Dermis microvascular lymphatic vessel endothelial cell (primary cell): ENCODE measurements at regions not wholly inside any gene's neighbourhood (a gene's known extent, or its start where the extent isn't known, plus 50 kb on each side); places are given as distances from the start of the nearest gene placed in this dataset.

Experiments used
- DNase-seq, 2 donors: peaks; one replicate each; pipeline versions ENCODE4 v3.0.0 to v3.0.0-alpha.2; 2010; ENCODE audit warnings: low read depth in 2 of 2

DNA sequence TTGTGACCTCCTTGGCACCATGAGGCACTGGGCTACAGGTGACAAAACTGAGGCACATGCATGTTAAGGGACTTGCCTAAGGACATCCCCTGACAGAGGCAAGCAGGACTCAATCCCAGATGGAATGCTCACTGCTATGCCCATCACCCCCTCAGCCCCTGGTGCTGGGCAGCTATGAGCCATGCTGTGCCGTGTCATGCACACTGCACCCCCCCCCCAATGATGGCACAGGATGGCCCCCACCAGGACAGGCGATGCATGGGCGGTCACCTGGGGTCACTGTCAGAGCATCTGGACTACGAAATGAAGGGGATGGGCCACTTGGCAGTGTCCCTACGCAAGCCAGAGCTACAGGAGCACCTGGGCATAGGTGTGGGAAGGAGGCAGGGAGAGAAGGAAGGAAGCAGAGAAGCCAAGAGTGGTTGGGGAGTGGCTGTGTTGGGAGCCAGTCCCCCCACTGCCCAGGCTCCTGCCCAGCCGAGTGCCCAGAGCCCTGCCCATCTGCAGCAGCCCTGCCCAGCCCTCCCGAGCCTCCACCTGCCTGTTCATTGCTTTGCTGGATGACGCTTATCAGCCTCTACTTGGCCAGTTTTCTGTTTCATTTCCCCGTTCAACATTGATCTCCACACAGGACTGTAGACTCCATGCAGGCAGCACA lies 84.9 kb upstream of the DIO3 start:
- DNase-seq = no peak

GRCh38 chr14:101476916-101477553 lies 84.3 kb upstream of the DIO3 start:
- DNase-seq = no peak

DNA sequence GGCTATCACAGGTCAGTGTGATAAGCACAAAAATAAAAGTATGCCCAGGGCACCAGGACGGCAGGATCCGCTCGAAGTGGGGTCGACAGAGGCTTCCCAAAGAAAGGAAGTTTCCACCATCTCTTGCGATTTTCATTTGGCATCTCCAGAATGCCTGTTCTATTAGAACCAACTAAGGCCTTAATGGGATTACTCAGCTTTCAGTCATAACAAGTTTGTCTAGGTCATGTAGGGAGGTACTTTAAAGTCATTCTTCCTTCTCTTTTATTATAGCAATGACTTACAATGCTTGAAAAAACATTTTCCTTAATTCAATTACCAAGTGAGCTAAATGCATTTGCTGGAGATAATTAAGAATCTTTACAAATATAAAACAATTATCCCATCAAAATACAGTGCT lies 83.6 kb upstream of the DIO3 start:
- DNase-seq = no peak

GRCh38 chr14:101478096-101478495 lies 83.2 kb upstream of the DIO3 start:
- no peak for DNase-seq

- no peak for DNase-seq
Measured at GRCh38 chr14:101478796-101479410, 82.4 kb upstream of the DIO3 start.

DNA sequence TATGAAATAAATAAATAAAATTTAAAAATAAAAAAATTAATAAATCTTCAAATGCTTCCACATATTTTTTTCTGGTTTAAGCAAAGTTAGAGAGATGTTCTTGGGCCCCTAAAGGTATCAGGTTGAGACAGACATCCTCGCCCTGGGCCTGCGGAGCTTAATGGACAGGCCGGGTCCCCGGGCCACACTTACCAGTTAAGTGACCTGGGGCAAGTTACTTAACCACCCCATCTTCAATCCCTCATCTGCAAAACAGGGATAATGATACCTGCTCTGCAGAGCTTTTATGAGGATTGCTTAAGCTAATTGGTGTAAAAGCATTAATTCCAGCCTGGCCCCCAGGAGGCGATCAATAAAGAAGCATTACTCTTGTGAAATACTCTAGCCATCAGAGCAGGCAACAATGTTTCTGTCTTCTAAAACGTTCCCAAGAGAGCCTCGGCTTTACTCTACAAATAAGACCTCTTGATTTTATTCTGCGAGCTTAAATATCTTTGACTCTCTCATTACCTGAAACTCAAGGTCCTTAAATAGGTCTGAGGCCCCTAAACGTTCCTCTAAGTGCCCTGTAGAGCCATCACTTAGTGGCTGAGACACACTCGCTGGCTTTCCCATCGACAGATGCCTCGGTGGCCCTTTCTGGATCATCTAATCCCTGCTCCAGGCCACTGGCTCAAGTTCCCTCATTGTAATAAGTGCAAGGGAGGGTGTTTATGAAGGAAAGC lies 81.1 kb upstream of the DIO3 start:
- no peak for DNase-seq

DNA sequence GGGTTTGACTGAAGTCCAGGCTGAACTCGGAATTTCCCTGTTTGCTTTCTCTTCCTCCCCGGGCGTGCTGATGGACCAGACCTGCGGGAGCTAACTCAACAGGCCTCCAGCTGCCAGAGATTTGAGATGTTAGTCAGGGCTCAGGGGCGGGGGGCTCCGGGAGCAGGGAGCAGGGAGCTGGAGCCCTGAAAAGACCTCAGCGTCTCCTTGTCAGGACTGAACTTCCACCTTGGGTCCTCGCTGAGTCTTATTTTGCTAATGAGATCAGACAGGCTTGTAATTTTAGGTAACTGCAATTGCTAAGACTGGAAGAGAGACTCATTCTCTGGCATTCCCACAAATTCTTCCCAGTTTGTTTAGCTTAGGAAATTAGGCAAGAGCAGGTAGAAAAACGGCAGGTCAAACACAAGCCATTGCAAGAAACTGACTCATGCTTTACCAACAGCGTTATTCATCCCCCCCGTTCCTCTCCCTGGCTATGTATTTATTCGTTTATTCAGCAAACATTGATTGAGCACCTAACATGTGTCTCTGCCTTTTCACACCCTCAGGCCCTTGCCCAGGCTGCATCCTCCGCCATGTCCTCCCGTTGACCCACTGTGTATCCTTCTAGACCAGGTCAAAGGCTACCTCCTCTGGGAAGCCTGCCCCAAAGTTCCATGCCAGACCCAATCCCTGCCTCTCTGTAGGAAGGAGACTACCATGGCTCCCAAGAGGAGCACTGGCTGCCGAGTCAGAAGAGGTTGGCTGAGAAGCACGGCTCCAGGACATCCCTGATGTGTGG lies 80.4 kb upstream of the DIO3 start:
- no peak for DNase-seq

DNA sequence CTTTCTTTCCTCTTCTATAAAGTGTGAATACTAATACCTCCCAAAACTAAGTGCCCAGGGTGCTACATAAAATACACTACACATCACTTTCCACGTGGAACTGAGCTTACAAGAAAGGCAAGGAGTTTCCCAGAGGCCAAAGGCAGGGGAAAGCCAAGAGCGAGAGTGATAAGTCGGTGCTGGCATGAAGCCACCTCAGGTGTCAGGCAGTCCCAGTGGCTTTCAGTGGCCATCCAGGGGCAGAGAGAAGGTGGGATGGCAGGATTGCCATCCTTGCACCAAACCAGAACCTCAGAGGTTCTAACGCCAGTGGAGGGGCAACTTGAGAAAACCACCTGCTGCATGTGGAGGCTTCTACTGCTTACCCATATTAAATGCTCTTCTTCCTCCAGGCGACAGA lies 79.7 kb upstream of the DIO3 start:
- no peak for DNase-seq

DNA sequence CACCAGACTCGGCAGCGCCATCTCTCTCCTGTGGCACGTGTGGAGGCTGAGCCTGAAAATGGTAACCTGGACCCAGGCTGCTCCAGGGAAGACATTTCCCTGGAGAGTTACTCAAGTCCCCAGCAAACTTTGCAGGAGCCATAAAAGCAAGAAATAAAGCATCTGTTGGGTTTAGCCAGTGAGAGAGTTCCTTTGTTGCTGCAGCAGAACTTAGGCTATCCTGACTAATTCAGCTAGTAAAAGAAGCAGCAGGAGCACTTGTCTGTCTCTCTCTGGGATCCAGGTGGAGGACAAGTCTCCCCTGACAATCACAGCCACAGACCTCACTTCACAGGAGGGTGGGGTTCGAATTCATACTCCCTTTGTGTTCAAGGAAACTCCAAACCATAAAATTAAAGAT lies 79.2 kb upstream of the DIO3 start:
- DNase-seq = no peak

GRCh38 chr14:101483829-101484228 lies 77.5 kb upstream of the DIO3 start:
- no peak for DNase-seq

DNA sequence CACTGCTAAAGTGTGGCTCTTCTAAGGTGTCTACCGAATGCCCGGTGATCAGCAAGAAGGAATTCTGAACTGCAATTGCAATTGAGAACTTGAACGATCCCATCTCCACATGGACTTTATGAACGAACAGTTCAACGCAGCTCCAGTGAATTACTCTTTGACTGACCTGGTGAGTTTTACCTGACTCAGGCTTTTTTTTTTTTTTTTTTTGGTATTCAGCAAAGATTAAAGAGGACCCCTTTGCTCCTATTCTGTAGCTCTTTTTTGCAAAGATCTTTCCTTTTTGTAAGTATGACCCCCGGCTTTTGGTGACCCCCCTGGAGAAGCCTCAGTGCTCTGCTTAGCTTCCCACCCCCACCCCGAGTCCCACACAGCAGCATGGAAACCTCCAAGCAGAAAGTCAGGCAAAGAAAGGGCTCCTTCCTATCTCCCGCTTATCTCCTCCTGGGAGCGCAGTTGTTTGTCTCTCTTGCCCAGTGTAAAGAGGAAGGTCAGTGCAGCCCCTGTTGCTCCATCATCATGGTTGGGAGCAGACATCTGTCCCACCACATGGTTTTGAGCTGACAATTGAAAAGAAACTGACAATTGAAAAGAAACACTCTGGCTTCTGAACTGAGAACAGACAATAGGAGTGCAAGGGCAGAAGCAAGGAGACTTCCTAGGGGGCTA lies 72.1 kb upstream of the DIO3 start:
- no peak for DNase-seq

GRCh38 chr14:101490771-101491170 lies 70.5 kb upstream of the DIO3 start:
- DNase-seq = no peak

DNA sequence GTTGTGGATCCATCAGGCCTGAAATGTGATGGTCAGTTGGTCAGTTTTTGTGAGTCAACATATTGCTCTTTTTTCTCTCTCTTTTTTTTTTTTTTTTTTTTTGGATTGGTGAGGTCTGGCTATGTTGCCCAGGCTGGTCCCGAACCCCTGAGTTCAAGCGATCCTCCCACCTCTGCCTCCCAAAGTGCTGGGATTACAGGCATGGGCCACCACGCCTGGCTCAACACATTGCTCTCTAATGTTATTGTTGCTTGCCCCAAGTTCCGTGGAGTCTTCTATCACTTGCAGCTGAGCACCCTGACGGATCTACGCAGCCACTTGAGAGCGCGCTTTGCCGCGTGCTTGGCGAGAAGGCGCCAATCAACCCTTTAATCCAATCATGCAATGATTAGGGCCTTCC lies 69.5 kb upstream of the DIO3 start:
- DNase-seq = no peak

DNA sequence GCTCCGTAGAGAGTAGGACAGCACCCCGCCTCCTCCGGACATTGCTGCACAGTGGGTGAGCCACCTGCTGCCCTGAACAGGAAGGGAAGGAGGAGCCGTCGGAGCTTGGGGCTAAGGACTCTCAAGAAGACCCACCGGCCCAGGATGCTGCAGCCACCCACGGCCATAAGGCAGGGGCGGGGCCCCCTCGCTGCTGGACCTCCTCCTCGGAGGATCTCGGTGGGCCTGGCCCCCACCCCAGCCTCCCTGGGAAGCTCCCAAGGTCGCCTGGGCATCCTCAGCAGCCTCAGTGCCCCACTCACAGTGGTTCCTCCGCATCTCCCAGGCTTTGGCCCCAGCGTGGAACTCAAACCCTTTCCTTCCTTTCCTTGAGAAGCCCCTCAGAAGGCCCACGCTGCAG lies 68.6 kb upstream of the DIO3 start:
- DNase-seq = no peak

- no peak for DNase-seq
Measured at GRCh38 chr14:101494826-101495225, 66.5 kb upstream of the DIO3 start.

DNA sequence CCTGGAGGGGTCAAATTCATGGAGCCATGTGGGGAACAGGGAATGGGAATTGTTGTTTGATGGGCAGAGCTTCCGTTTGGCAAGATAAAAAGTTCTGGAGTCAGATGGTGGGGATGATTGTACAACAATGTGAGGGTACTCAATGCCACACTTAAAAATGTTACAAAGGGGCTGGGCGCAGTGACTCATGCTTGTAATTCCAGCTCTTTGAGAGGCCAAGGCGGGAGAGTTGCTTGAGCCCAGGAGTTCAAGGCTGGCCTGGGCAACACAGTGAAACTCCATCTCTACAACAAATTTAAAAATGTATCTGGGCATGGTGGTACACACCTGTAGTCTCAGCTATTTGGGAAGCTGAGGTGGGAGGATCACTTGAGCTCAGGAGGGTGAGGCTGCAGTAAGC lies 66.0 kb upstream of the DIO3 start:
- DNase-seq = no peak

DNA sequence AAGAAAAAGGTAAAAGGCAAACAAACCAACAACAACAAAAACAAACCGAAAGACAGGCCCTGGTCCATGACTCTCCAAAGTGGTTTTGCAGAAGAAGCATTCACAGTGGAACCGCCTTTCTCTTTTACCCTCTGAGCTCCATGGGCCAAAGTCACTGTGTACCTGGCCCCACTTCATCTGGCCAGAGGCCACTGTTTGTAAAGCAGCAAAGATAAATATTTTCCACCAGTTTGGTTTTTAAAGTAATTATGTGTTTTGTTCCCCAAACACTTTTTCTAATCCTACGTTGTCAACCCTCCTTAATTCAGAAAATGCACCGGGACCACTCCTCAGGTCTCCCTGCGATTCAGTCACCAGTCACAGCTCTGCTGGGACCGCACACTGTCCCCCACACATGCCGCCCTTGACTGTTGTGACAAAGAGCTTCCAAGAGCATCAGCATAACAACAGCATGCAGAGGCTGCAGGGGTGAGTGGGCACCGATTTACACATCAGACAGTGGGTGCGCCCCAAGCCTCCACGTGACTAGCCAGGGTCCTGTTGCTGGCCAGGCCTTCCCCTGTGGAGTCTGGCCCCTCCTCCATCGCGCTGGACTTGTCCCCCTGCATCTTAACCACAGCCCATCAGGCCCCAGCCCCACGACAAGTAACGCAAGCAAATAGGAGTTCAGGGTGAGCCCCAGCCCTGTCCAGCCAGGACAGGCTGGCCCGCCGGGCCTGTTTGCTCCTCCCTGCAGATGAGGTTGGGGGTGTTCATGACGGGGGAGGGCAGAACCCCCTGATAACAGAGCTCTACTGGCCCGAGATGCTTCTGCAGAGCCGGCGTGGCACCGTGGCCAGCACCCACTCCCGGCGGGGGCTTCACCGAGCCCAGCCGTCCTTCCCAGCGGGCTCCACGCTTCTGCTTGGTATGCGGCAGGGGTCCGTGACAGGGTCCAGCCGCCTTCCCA lies 65.2 kb upstream of the DIO3 start:
- DNase-seq = no peak

GRCh38 chr14:101496776-101497683 lies 64.3 kb upstream of the DIO3 start:
- no peak for DNase-seq
